ENCODE measurements at regions not wholly inside any gene's neighbourhood (a gene's known extent, or its start where the extent isn't known, plus 50 kb on each side); places are given as distances from the start of the nearest gene placed in this dataset.
"Not testable (repeated sequence)": the region's sequence is repeated elsewhere in the genome, so short reads cannot be mapped to it uniquely, and the experiment has no call there.

GRCh38 chr9:752201-752600, 89.3 kb upstream of the DMRT1 start:
- no peak overlapping the region for H3K4me3 ChIP-seq (ENCODE audit: low read depth, poor library complexity, severe bottlenecking)
- WGBS, 2 donors: 62 to 68% methylated on average over 5 of the region's 5 CpGs
- TF ChIP-seq POLR2A (IDR thresholded peaks at IDR 0.05) (no peak), CTCF (IDR thresholded peaks at IDR 0.05) (no peak)
- intact Hi-C loops (cut with DNase I; ENCODE audit: low total_unique reads): no loop called here
- DNase-seq (ENCODE audit: low spot score in 2 of 2): peak in 1 of 2 donors; percentile 76

- no peak for TF ChIP-seq POLR2A (IDR thresholded peaks at IDR 0.05)
- TF ChIP-seq CTCF (IDR thresholded peaks at IDR 0.05): no peak
- H3K4me3 ChIP-seq (ENCODE audit: low read depth, poor library complexity, severe bottlenecking): no peak overlapping the region
- intact Hi-C loops (cut with DNase I; ENCODE audit: low total_unique reads): no loop called here
- 92 to 96% methylated on average over 6 of the region's 6 CpGs for WGBS, 2 donors
- no peak for DNase-seq (ENCODE audit: low spot score in 2 of 2)
These were observed 88.8 kb upstream of the DMRT1 start for GRCh38 chr9:752681-753200.

- peak in 1 of 2 donors; percentile 70 for DNase-seq (ENCODE audit: low spot score in 2 of 2)
- WGBS, 2 donors: 88 to 95% methylated on average over 9 of the region's 9 CpGs
- intact Hi-C loops (cut with DNase I; ENCODE audit: low total_unique reads); H3K4me3 ChIP-seq (ENCODE audit: low read depth, poor library complexity, severe bottlenecking): not testable (repeated sequence)
These were observed 87.8 kb upstream of the DMRT1 start for GRCh38 chr9:753734-754133.

- peak in 1 of 2 donors; percentile 29 for DNase-seq (ENCODE audit: low spot score in 2 of 2)
- intact Hi-C loops (cut with DNase I; ENCODE audit: low total_unique reads): no loop called here
- 67 to 76% methylated on average over 9 of the region's 9 CpGs for WGBS, 2 donors
- H3K4me3 ChIP-seq (ENCODE audit: low read depth, poor library complexity, severe bottlenecking): no peak overlapping the region
- no peak for TF ChIP-seq CTCF (IDR thresholded peaks at IDR 0.05)
These were observed 87.2 kb upstream of the DMRT1 start for GRCh38 chr9:754150-754931.

GRCh38 chr9:755454-756381, 85.8 kb upstream of the DMRT1 start:
- TF ChIP-seq CTCF (IDR thresholded peaks at IDR 0.05) (no peak), POLR2A (IDR thresholded peaks at IDR 0.05) (no peak)
- no peak overlapping the region for H3K4me3 ChIP-seq (ENCODE audit: low read depth, poor library complexity, severe bottlenecking)
- intact Hi-C loops (cut with DNase I; ENCODE audit: low total_unique reads): no loop called here
- WGBS, 2 donors: 86 to 88% methylated on average over 12 of the region's 12 CpGs
- DNase-seq (ENCODE audit: low spot score in 2 of 2): peak in 1 of 2 donors; percentile 74

Data from lower leg skin (tissue), 4 donors.